HEK293T (cell line): ENCODE measurements at regions not wholly inside any gene's neighbourhood (a gene's known extent, or its start where the extent isn't known, plus 50 kb on each side); places are given as distances from the start of the nearest gene placed in this dataset.

Experiments
- L3MBTL2 ChIP-seq: fragments of 450-650 bp; conservative IDR thresholded peaks from 2 replicates; pipeline ENCODE4 v1.6.1; 2016; ENCODE audit warnings: mild to moderate bottlenecking
- SUZ12 ChIP-seq: fragments of 450-650 bp; IDR thresholded peaks from 2 replicates; pipeline ENCODE4 v1.6.1; 2016; ENCODE audit warnings: mild to moderate bottlenecking

DNA sequence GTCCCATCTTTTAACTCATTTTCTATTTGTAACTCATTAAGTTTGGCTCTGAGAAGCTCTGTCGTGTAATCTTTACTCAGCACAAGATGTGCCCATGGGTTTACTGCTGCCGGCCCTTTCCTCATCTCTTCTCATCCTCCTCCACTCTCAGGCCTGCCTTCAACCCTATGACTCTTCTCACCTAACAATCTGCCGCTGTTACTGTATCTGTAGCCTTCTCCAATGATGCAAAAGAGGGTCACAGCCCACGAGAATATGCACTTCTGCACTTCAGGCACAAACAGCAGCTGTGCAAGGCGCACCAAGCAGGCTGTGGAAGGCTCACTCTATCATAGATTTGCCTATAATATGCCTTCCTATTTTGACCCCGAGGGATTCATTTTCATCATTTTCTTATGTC is 546.5 kb upstream of the GALNTL6 start:
- TF ChIP-seq L3MBTL2 (no peak), SUZ12 (no peak)
